Adrenal gland (tissue), 5 donors: ENCODE measurements at regions not wholly inside any gene's neighbourhood (a gene's known extent, or its start where the extent isn't known, plus 50 kb on each side); places are given as distances from the start of the nearest gene placed in this dataset.

Experiments
- POLR2A ChIP-seq, 2 donors: fragments of 450-650 bp; IDR thresholded peaks; one replicate each; pipeline ENCODE4 v1.6.1; 2017; ENCODE audit warnings: antibody characterized with exemption in 2 of 2, mild to moderate bottlenecking in 2 of 2, moderate library complexity in 1 of 2
- TF ChIP-seq, protein P1 (sequence below), 6 experiments: fragments of 450-650 bp in 4 of 6; fragments of 200-600 bp in 2 of 6; sonication (generic) in 1 of 6; IDR thresholded peaks; 1 replicate in 5 of 6; 2 replicates in 1 of 6; pipeline versions ENCODE4 v1.5.1 to v1.8.0; 2016 to 2021; ENCODE audit warnings: antibody characterized with exemption in 6 of 6, mild to moderate bottlenecking in 2 of 6, moderate library complexity in 1 of 6
- donor health status: DM: no; HTN: no; CAD: no.

GRCh38 chr1:213840575-213840974, 147.2 kb upstream of the PROX1 start:
- TF ChIP-seq, protein P1, sequence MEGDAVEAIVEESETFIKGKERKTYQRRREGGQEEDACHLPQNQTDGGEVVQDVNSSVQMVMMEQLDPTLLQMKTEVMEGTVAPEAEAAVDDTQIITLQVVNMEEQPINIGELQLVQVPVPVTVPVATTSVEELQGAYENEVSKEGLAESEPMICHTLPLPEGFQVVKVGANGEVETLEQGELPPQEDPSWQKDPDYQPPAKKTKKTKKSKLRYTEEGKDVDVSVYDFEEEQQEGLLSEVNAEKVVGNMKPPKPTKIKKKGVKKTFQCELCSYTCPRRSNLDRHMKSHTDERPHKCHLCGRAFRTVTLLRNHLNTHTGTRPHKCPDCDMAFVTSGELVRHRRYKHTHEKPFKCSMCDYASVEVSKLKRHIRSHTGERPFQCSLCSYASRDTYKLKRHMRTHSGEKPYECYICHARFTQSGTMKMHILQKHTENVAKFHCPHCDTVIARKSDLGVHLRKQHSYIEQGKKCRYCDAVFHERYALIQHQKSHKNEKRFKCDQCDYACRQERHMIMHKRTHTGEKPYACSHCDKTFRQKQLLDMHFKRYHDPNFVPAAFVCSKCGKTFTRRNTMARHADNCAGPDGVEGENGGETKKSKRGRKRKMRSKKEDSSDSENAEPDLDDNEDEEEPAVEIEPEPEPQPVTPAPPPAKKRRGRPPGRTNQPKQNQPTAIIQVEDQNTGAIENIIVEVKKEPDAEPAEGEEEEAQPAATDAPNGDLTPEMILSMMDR (IDR thresholded peaks at IDR 0.05), result no peak
- no peak for TF ChIP-seq POLR2A (IDR thresholded peaks at IDR 0.05)
